Glutamatergic neuron (in vitro differentiated cells): ENCODE measurements at regions not wholly inside any gene's neighbourhood (a gene's known extent, or its start where the extent isn't known, plus 50 kb on each side); places are given as distances from the start of the nearest gene placed in this dataset.

Source experiments
- DNase-seq: peaks from one replicate; pipeline ENCODE4 v3.0.0; 2022
- H3K27ac Mint-ChIP-seq: one replicate; pipeline ENCODE4 v1.8.0; 2020; ENCODE audit warnings: mild to moderate bottlenecking, mixed read lengths, inconsistent platforms; ENCODE audit not compliant: unreplicated experiment
- H3K27me3 Mint-ChIP-seq: one replicate; pipeline ENCODE4 v1.8.0; 2020; ENCODE audit warnings: mild to moderate bottlenecking, moderate library complexity, mixed read lengths, inconsistent platforms; ENCODE audit not compliant: unreplicated experiment
- H3K36me3 Mint-ChIP-seq: one replicate; pipeline ENCODE4 v1.8.0; 2020; ENCODE audit warnings: mild to moderate bottlenecking, mixed read lengths, inconsistent platforms; ENCODE audit not compliant: unreplicated experiment
- H3K4me1 Mint-ChIP-seq: one replicate; pipeline ENCODE4 v1.8.0; 2020; ENCODE audit warnings: mild to moderate bottlenecking, low read depth, mixed read lengths, inconsistent platforms; ENCODE audit not compliant: unreplicated experiment
- H3K4me3 Mint-ChIP-seq: one replicate; pipeline ENCODE4 v1.8.0; 2020; ENCODE audit warnings: mild to moderate bottlenecking, mixed read lengths, inconsistent platforms; ENCODE audit not compliant: unreplicated experiment
- H3K9me3 Mint-ChIP-seq: one replicate; pipeline ENCODE4 v1.8.0; 2020; ENCODE audit warnings: mild to moderate bottlenecking, moderate library complexity, mixed read lengths, inconsistent platforms; ENCODE audit not compliant: unreplicated experiment
- CTCF ChIP-seq: fragments of 200-600 bp; sonication (generic); IDR thresholded peaks from one replicate; pipeline ENCODE4 v1.5.0; 2021; ENCODE audit not compliant: partially characterized antibody, unreplicated experiment

DNA sequence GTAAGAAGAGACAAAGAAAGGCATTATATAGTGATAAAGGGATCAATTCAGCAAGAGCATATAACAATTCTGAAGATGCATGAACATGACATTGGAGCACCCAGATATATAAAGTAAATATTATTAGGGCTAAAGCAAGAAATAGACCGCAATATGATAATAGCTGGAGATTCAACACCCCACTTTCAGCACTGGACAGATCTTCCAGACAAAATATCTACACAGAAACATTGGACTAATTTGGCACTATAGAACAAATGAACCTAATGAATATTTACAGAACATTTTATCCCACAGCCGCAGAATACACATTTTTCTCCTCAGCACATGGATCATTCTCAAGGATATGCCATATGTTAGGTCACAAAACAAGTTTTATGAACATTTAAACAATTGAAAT is 633.1 kb downstream of the JRKL start:
- Mint-ChIP-seq H3K27ac (no peak overlapping the region), H3K4me3 (no peak overlapping the region), H3K27me3 (no peaks in the 10 kb centered on the region), H3K4me1 (no peaks in the 10 kb centered on the region), H3K36me3 (no peaks in the 10 kb centered on the region), H3K9me3 (no peaks in the 10 kb centered on the region)
- TF ChIP-seq CTCF, result no peak
- no peak for DNase-seq

DNA sequence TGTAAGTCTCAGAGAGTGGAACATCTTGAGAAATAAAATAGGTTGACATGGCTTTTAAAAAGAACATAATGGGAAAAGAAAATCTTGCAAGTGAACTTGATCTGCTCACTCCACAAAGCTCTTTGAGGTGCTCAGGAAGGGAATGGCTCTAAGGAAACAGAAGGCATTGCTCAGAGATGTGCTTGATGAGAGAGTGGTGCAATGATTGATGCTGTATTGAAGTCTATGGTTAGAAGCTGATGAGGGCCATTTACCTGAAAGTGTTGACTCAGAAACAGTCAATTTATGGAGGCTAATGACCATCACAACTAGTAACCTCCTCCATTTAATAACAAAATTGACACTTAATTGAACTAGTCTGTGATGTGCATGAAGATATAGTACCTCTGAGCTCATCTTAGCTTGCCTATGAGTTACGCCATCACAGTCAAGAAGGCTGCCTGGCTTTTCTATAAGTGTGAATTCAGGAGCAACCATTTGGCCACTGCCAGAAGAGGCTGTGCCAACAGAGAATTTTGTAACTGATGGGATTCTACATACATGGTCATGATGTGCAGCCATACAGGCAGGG is 639.1 kb downstream of the JRKL start:
- Mint-ChIP-seq H3K4me3 (no peak overlapping the region), H3K27ac (no peak overlapping the region), H3K9me3 (no peaks in the 10 kb centered on the region), H3K27me3 (no peaks in the 10 kb centered on the region), H3K4me1 (no peaks in the 10 kb centered on the region), H3K36me3 (no peaks in the 10 kb centered on the region)
- DNase-seq, result no peak
- no peak for TF ChIP-seq CTCF

DNA sequence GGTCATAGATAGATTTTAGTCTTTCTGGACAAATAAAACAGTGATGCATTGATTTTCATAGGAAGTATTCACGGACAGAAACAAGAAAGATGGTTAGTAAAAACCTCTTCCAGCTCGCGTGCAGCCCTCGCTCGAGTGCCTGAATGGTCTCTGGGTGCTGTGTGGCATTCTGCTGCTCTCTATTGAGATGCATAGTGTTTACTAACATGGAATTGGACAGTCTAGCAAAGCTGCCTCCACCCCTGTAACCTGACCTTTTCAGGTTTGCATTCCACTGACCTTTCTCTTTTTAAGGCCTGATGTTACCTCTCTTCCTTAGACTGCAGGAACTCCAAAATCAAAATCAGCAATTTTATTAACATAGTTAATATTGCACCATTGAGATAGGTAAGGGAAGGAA is 643.4 kb downstream of the JRKL start:
- no peaks in the 10 kb centered on the region for H3K27me3 Mint-ChIP-seq
- TF ChIP-seq CTCF, result no peak
- DNase-seq, result no peak
- no peaks in the 10 kb centered on the region for H3K36me3 Mint-ChIP-seq
- H3K4me1 Mint-ChIP-seq, result no peaks in the 10 kb centered on the region
- H3K9me3 Mint-ChIP-seq, result no peaks in the 10 kb centered on the region
- H3K4me3 Mint-ChIP-seq, result no peak overlapping the region
- H3K27ac Mint-ChIP-seq, result no peak overlapping the region

DNA sequence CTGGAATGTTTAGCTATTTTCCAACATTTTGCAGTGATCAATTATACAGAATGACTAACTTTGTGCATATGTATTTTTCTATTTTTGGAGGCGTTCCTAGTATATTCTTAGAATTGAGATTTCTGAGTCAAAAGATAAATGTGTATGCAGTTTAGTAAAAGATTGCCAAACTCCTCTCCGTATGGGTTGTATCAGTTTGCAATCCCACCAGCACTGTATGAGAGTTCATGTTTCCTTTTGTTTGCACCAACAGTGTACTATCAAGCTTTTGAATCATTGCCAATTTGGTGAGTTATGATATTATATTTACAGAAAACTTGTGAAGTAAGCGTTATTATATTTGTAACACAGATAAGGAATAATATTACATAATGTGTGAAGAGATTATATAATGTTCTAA is 658.7 kb downstream of the JRKL start:
- TF ChIP-seq CTCF, result no peak
- H3K36me3 Mint-ChIP-seq, result peaks cover 4% of the 10 kb centered on the region
- H3K4me3 Mint-ChIP-seq, result no peak overlapping the region

DNA sequence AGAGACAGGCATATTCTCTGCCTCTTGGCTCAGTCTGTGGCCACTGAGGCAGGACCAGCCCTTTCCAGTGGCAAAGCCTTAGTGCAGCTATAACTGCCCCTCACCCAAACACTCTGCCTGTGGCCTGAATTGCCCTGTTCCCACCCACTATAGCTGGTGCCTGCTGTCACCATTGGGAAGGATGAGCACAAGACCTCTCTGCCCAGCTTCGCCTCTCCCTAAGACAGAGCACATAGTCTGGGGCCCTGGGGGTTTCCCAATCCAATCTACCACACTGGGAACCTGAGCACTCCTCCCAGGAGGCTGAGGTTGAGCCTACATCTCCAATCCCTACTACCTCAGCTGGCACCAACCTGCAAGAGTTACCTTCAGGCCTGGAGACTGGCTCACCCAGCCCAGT is 670.4 kb downstream of the JRKL start:
- Mint-ChIP-seq H3K27ac (no peak overlapping the region), H3K4me3 (no peak overlapping the region), H3K4me1 (no peaks in the 10 kb centered on the region), H3K27me3 (no peaks in the 10 kb centered on the region), H3K36me3 (no peaks in the 10 kb centered on the region), H3K9me3 (peaks cover 3% of the 10 kb centered on the region)
- DNase-seq, result no peak
- no peak for TF ChIP-seq CTCF

More for the DNA sequence above, 658.7 kb downstream of the JRKL start:
- H3K27ac Mint-ChIP-seq, result no peak overlapping the region
- H3K27me3 Mint-ChIP-seq, result no peaks in the 10 kb centered on the region
- DNase-seq, result no peak
- H3K4me1 Mint-ChIP-seq, result no peaks in the 10 kb centered on the region
- H3K9me3 Mint-ChIP-seq, result peaks cover 2% of the 10 kb centered on the region
